C4-2B (cell line): ENCODE measurements at regions not wholly inside any gene's neighbourhood (a gene's known extent, or its start where the extent isn't known, plus 50 kb on each side); places are given as distances from the start of the nearest gene placed in this dataset.

Source experiments
- ZFX ChIP-seq: fragments of 450-650 bp; IDR thresholded peaks from 2 replicates; pipeline ENCODE4 v1.6.1; 2017
- TF ChIP-seq, protein P1 (sequence below): fragments of 450-650 bp; conservative IDR thresholded peaks from 2 replicates; pipeline ENCODE4 v1.5.1; 2017; ENCODE audit warnings: mild to moderate bottlenecking

- TF ChIP-seq, protein P1, sequence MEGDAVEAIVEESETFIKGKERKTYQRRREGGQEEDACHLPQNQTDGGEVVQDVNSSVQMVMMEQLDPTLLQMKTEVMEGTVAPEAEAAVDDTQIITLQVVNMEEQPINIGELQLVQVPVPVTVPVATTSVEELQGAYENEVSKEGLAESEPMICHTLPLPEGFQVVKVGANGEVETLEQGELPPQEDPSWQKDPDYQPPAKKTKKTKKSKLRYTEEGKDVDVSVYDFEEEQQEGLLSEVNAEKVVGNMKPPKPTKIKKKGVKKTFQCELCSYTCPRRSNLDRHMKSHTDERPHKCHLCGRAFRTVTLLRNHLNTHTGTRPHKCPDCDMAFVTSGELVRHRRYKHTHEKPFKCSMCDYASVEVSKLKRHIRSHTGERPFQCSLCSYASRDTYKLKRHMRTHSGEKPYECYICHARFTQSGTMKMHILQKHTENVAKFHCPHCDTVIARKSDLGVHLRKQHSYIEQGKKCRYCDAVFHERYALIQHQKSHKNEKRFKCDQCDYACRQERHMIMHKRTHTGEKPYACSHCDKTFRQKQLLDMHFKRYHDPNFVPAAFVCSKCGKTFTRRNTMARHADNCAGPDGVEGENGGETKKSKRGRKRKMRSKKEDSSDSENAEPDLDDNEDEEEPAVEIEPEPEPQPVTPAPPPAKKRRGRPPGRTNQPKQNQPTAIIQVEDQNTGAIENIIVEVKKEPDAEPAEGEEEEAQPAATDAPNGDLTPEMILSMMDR, result no peak
- TF ChIP-seq ZFX, result no peak
These were observed 213.9 kb downstream of the CHRM2 start for GRCh38 chr7:137082391-137082790.
